BJ (cell line): ENCODE measurements at regions not wholly inside any gene's neighbourhood (a gene's known extent, or its start where the extent isn't known, plus 50 kb on each side); places are given as distances from the start of the nearest gene placed in this dataset.
"Not testable (repeated sequence)": the region's sequence is repeated elsewhere in the genome, so short reads cannot be mapped to it uniquely, and the experiment has no call there.

Source experiments
- CTCF ChIA-PET: fragments of 350-600 bp; formaldehyde crosslinking; extraction: SDS; loops from one replicate; lab custom pipeline; 2021; ENCODE audit warnings: antibody characterized with exemption, inconsistent platforms; lab: Yijun Ruan, JAX
- POLR2A ChIA-PET: fragments of 300-600 bp; sonication (Branson Sonifier 250); formaldehyde crosslinking; extraction: SDS; loops from one replicate; lab custom pipeline; 2021; ENCODE audit warnings: antibody characterized with exemption; lab: Charles Lee
- DNase-seq: peaks from one replicate; pipeline ENCODE4 v3.0.0-alpha.2; 2011; ENCODE audit warnings: low read depth
- H3K27me3 ChIP-seq: 2 replicates; pipeline ENCODE4 v1.6.0; 2011; ENCODE audit warnings: low read length; ENCODE audit not compliant: control insufficient read depth, insufficient read depth
- H3K36me3 ChIP-seq: 2 replicates; pipeline ENCODE4 v1.5.1; 2011; ENCODE audit warnings: low read length; ENCODE audit not compliant: control insufficient read depth, insufficient read depth
- H3K4me3 ChIP-seq: 2 replicates; pipeline ENCODE4 v1.5.1; 2011; ENCODE audit warnings: low read depth, mild to moderate bottlenecking, control low read depth, low read length
- CTCF ChIP-seq: IDR thresholded peaks from 2 replicates; pipeline ENCODE4 v1.5.1; 2011; ENCODE audit warnings: low read depth, mild to moderate bottlenecking, control low read depth, inconsistent platforms, low read length, moderate library complexity; ENCODE audit not compliant: insufficient read depth

GRCh38 chr7:106757846-106758245, 96.9 kb upstream of the CCDC71L start:
- CTCF ChIA-PET = interaction anchor here (0.8 to 2.3 kb wide), 5 partner anchors 10 to 151 kb away, joined by 3 to 6 read pairs (median 3); no protein-coding TSS in a partner anchor
- POLR2A ChIA-PET = no interaction called here
- H3K4me3 ChIP-seq = no peak overlapping the region

GRCh38 chr7:106762845-106763244, 101.9 kb upstream of the CCDC71L start:
- H3K36me3 ChIP-seq, CTCF ChIA-PET, DNase-seq, POLR2A ChIA-PET, H3K27me3 ChIP-seq, H3K4me3 ChIP-seq: not testable (repeated sequence)

More at GRCh38 chr7:106757846-106758245, 96.9 kb upstream of the CCDC71L start:
- DNase-seq = no peak
- TF ChIP-seq CTCF = no peak
- H3K27me3 ChIP-seq = no peaks in the 10 kb centered on the region
- H3K36me3 ChIP-seq = no peaks in the 10 kb centered on the region

- POLR2A ChIA-PET = no interaction called here
- TF ChIP-seq CTCF = no peak
- H3K36me3 ChIP-seq = no peaks in the 10 kb centered on the region
- CTCF ChIA-PET = interaction anchor here (1.5 kb wide), 1 partner anchor 11 kb away, joined by 5 read pairs; no protein-coding TSS in a partner anchor
- DNase-seq = no peak
- H3K4me3 ChIP-seq = no peak overlapping the region
- H3K27me3 ChIP-seq = no peaks in the 10 kb centered on the region
These were observed 101.4 kb upstream of the PIK3CG start for GRCh38 chr7:106763717-106764116.

- no peak for TF ChIP-seq CTCF
- Histone ChIP-seq H3K27me3 (no peaks in the 10 kb centered on the region), H3K4me3 (no peak overlapping the region), H3K36me3 (no peaks in the 10 kb centered on the region)
- ChIA-PET CTCF (interaction anchor here (0.7 to 1.3 kb wide), 4 partner anchors 24 to 381 kb away, joined by 3 to 4 read pairs (median 3); no protein-coding TSS in a partner anchor), POLR2A (no interaction called here)
- DNase-seq = no peak
These were observed 99.2 kb upstream of the PIK3CG start for GRCh38 chr7:106765727-106766355.

GRCh38 chr7:106766551-106766950, 98.5 kb upstream of the PIK3CG start:
- ChIA-PET CTCF (interaction anchor here (0.6 to 1.3 kb wide), 3 partner anchors 19 to 227 kb away, joined by 3 read pairs; no protein-coding TSS in a partner anchor), POLR2A (no interaction called here)
- Histone ChIP-seq H3K27me3 (no peaks in the 10 kb centered on the region), H3K36me3 (no peaks in the 10 kb centered on the region), H3K4me3 (no peak overlapping the region)
- no peak for DNase-seq
- no peak for TF ChIP-seq CTCF

GRCh38 chr7:106767078-106767477, 98.0 kb upstream of the PIK3CG start:
- H3K36me3 ChIP-seq = no peaks in the 10 kb centered on the region
- ChIA-PET CTCF (interaction anchor here (0.6 to 1.1 kb wide), 2 partner anchors 19 to 591 kb away, joined by 3 read pairs; no protein-coding TSS in a partner anchor), POLR2A (no interaction called here)
- TF ChIP-seq CTCF = no peak
- H3K4me3 ChIP-seq = no peak overlapping the region
- no peaks in the 10 kb centered on the region for H3K27me3 ChIP-seq
- no peak for DNase-seq
